Mammary epithelial cell (primary cell): ENCODE measurements at regions not wholly inside any gene's neighbourhood (a gene's known extent, or its start where the extent isn't known, plus 50 kb on each side); places are given as distances from the start of the nearest gene placed in this dataset.

Experiments used
- EZH2 ChIP-seq: IDR thresholded peaks from 2 replicates; pipeline ENCODE4 v1.6.1; 2012; ENCODE audit warnings: low read length, inconsistent platforms, borderline replicate concordance
- TF ChIP-seq, protein P1 (sequence below), 2 donors: IDR thresholded peaks in 1 of 2; conservative IDR thresholded peaks in 1 of 2; 2 replicates each; pipeline ENCODE4 v1.5.1; 2011 to 2012; ENCODE audit warnings: inconsistent platforms in 2 of 2, low read length in 2 of 2, mild to moderate bottlenecking in 2 of 2, control low read depth in 1 of 2, low read depth in 1 of 2; ENCODE audit not compliant: insufficient read depth in 1 of 2; ENCODE audit errors: extremely low read depth in 1 of 2

DNA sequence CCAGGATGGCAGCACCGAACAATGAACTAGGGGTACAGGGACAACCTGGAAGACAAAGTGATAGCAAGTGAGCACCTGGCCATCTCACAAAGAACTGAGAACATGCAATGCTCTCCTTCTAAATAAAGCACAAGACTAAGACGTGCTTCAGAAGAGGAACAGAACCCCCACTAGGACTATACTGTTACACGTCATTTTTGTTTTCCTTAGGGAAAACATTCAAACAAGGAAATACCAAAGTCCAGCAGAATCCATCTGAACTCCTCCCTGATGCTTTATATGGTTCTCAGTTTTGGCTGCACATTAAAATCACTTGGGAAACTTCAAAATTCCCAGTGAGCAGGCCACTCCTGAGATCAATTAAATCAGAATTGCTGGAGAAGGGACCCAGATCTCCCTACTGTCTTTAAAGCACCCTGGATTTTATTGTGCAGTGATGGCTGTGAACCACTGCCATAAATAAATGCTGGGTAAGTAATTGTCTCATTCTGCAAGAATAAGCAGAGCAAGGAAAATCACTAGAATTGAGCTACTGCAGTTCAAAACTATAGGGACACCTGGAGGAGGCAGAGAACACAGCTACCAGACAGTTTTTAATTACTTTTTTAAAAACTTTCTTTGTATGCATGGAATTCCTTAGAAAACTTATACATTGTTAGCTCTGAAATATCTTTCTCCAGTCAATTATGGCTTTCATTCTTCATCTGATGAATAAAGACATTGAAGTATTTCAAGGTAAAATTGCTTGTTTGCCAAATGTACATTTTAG lies 866.5 kb upstream of the GHITM start:
- TF ChIP-seq, protein P1, sequence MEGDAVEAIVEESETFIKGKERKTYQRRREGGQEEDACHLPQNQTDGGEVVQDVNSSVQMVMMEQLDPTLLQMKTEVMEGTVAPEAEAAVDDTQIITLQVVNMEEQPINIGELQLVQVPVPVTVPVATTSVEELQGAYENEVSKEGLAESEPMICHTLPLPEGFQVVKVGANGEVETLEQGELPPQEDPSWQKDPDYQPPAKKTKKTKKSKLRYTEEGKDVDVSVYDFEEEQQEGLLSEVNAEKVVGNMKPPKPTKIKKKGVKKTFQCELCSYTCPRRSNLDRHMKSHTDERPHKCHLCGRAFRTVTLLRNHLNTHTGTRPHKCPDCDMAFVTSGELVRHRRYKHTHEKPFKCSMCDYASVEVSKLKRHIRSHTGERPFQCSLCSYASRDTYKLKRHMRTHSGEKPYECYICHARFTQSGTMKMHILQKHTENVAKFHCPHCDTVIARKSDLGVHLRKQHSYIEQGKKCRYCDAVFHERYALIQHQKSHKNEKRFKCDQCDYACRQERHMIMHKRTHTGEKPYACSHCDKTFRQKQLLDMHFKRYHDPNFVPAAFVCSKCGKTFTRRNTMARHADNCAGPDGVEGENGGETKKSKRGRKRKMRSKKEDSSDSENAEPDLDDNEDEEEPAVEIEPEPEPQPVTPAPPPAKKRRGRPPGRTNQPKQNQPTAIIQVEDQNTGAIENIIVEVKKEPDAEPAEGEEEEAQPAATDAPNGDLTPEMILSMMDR (conservative IDR thresholded peaks at IDR 0.05 in 1 of 2, IDR thresholded peaks at IDR 0.05 in 1 of 2; ENCODE audit: extremely low read depth in 1 of 2, insufficient read depth in 1 of 2, low read depth in 1 of 2, low read length in 2 of 2): peak in 1 of 2 donors; percentile 40
- no peak for TF ChIP-seq EZH2
